Karpas-422 (cell line): ENCODE measurements at regions not wholly inside any gene's neighbourhood (a gene's known extent, or its start where the extent isn't known, plus 50 kb on each side); places are given as distances from the start of the nearest gene placed in this dataset.
"Not testable (repeated sequence)": the region's sequence is repeated elsewhere in the genome, so short reads cannot be mapped to it uniquely, and the experiment has no call there.

ENCODE experiments used
- DNase-seq: peaks from one replicate; pipeline ENCODE4 v3.0.0-alpha.2; 2015
- H2AFZ ChIP-seq: fragments of 200-600 bp; sonication (generic); 2 replicates; pipeline ENCODE4 v1.6.1; 2014; ENCODE audit warnings: antibody characterized with exemption, low read length, mixed read lengths
- H3K27ac ChIP-seq: fragments of 200-600 bp; sonication (generic); 2 replicates; pipeline ENCODE4 v1.5.1; 2014; ENCODE audit warnings: mild to moderate bottlenecking, low read length, moderate library complexity
- H3K27me3 ChIP-seq: fragments of 200-600 bp; sonication (generic); 2 replicates; pipeline ENCODE4 v1.6.1; 2014; ENCODE audit warnings: low read length, mixed read lengths
- H3K36me3 ChIP-seq: fragments of 200-600 bp; sonication (generic); 2 replicates; pipeline ENCODE4 v1.6.1; 2014; ENCODE audit warnings: low read length, mixed read lengths; ENCODE audit not compliant: insufficient read depth
- H3K4me1 ChIP-seq: fragments of 200-600 bp; sonication (generic); 2 replicates; pipeline ENCODE4 v1.6.1; 2014; ENCODE audit warnings: mild to moderate bottlenecking, low read length, mixed read lengths
- H3K4me2 ChIP-seq: fragments of 200-600 bp; sonication (generic); 2 replicates; pipeline ENCODE4 v1.6.1; 2014; ENCODE audit warnings: low read length, low read depth, mild to moderate bottlenecking; ENCODE audit not compliant: poor library complexity, severe bottlenecking
- H3K4me3 ChIP-seq: fragments of 200-600 bp; sonication (generic); 2 replicates; pipeline ENCODE4 v1.5.1; 2014; ENCODE audit warnings: mild to moderate bottlenecking, antibody characterized with exemption, low read length, mixed read lengths
- H3K79me2 ChIP-seq: fragments of 200-600 bp; sonication (generic); 2 replicates; pipeline ENCODE4 v1.6.1; 2014; ENCODE audit warnings: mild to moderate bottlenecking, low read length, mixed read lengths
- H3K9ac ChIP-seq: fragments of 200-600 bp; sonication (generic); 2 replicates; pipeline ENCODE4 v1.6.0; 2014; ENCODE audit warnings: low read length
- H3K9me2 ChIP-seq: fragments of 200-600 bp; sonication (generic), shearing (Covaris generic); replicated peaks from 2 replicates; pipeline ENCODE4 v1.6.0; 2014; ENCODE audit warnings: mild to moderate bottlenecking, low read length, moderate library complexity; ENCODE audit not compliant: insufficient read depth
- H3K9me3 ChIP-seq: fragments of 300-700, 200-600 bp; sonication (generic); 2 replicates; pipeline ENCODE4 v1.6.1; 2014; ENCODE audit warnings: low read length, mixed read lengths
- H4K20me1 ChIP-seq: fragments of 200-600 bp; sonication (generic); 2 replicates; pipeline ENCODE4 v1.6.1; 2014; ENCODE audit warnings: mild to moderate bottlenecking, antibody characterized with exemption, low read length, low read depth; ENCODE audit not compliant: insufficient read depth

- DNase-seq: no peak
- no peaks in the 10 kb centered on the region for H3K9me3 ChIP-seq
- no peak overlapping the region for H3K4me2 ChIP-seq
- no peaks in the 10 kb centered on the region for H3K27me3 ChIP-seq
- no peak overlapping the region for H3K9ac ChIP-seq
- H4K20me1 ChIP-seq: no peaks in the 10 kb centered on the region
- H3K4me3 ChIP-seq: no peak overlapping the region
- no peaks in the 10 kb centered on the region for H3K79me2 ChIP-seq
- no peak overlapping the region for H3K27ac ChIP-seq
- H3K4me1 ChIP-seq: no peaks in the 10 kb centered on the region
- no peak overlapping the region for H2AFZ ChIP-seq
- no peaks in the 10 kb centered on the region for H3K36me3 ChIP-seq
- no peaks in the 10 kb centered on the region for H3K9me2 ChIP-seq
These were observed 127.4 kb downstream of the PSAT1 start for GRCh38 chr9:78424299-78424698.

GRCh38 chr9:78428640-78429039 is 131.7 kb downstream of the PSAT1 start:
- H3K4me2 ChIP-seq: no peak overlapping the region
- no peak for DNase-seq
- no peaks in the 10 kb centered on the region for H3K9me2 ChIP-seq
- H4K20me1 ChIP-seq: no peaks in the 10 kb centered on the region
- no peaks in the 10 kb centered on the region for H3K27me3 ChIP-seq
- no peak overlapping the region for H3K27ac ChIP-seq
- no peaks in the 10 kb centered on the region for H3K36me3 ChIP-seq
- no peaks in the 10 kb centered on the region for H3K79me2 ChIP-seq
- no peaks in the 10 kb centered on the region for H3K9me3 ChIP-seq
- no peaks in the 10 kb centered on the region for H3K4me1 ChIP-seq
- H3K4me3 ChIP-seq: no peak overlapping the region
- H2AFZ ChIP-seq: no peak overlapping the region
- no peak overlapping the region for H3K9ac ChIP-seq

DNA sequence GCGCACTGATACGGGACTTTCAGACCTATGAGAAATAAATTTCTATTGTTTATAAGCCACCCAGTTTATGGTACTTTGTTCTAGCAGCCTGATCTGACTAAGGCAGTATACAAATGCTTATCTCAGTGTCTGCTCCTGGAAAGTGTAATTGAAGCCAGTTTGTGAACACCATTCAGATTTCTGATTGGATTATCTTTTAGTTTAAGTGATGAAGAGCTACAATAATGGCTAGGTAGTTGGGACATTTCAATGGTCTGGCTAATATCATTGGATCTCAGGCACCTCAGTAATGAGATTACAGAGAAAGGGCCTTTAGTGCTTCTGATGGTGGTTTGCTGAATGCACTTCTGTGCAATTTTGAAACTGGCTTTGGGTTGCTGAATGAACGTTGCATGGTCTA is 133.5 kb downstream of the PSAT1 start:
- Histone ChIP-seq H3K9me2 (no peaks in the 10 kb centered on the region), H4K20me1 (no peaks in the 10 kb centered on the region)

GRCh38 chr9:78431039-78431438 is 134.1 kb downstream of the PSAT1 start:
- not testable (repeated sequence) for H3K9me3 ChIP-seq, H3K9me2 ChIP-seq, H4K20me1 ChIP-seq, H3K4me3 ChIP-seq, DNase-seq, H3K4me1 ChIP-seq, H3K36me3 ChIP-seq, H3K79me2 ChIP-seq, H3K27ac ChIP-seq, H3K4me2 ChIP-seq, H2AFZ ChIP-seq, H3K9ac ChIP-seq, H3K27me3 ChIP-seq

More for the DNA sequence above, 133.5 kb downstream of the PSAT1 start:
- H3K27ac ChIP-seq: no peak overlapping the region
- DNase-seq: no peak
- H3K4me2 ChIP-seq: no peak overlapping the region
- H3K36me3 ChIP-seq: no peaks in the 10 kb centered on the region
- H2AFZ ChIP-seq: no peak overlapping the region
- H3K27me3 ChIP-seq: no peaks in the 10 kb centered on the region
- no peaks in the 10 kb centered on the region for H3K4me1 ChIP-seq
- no peak overlapping the region for H3K9ac ChIP-seq
- no peaks in the 10 kb centered on the region for H3K79me2 ChIP-seq
- no peak overlapping the region for H3K4me3 ChIP-seq
- H3K9me3 ChIP-seq: no peaks in the 10 kb centered on the region

- H3K4me1 ChIP-seq: no peaks in the 10 kb centered on the region
- H3K4me2 ChIP-seq: no peak overlapping the region
- H2AFZ ChIP-seq: no peak overlapping the region
- no peak overlapping the region for H3K4me3 ChIP-seq
- H3K36me3 ChIP-seq: no peaks in the 10 kb centered on the region
- H3K27me3 ChIP-seq: no peaks in the 10 kb centered on the region
- no peaks in the 10 kb centered on the region for H3K9me2 ChIP-seq
- DNase-seq: no peak
- H3K9ac ChIP-seq: no peak overlapping the region
- H3K9me3 ChIP-seq: no peaks in the 10 kb centered on the region
- no peaks in the 10 kb centered on the region for H4K20me1 ChIP-seq
- no peak overlapping the region for H3K27ac ChIP-seq
- no peaks in the 10 kb centered on the region for H3K79me2 ChIP-seq
These were observed 139.9 kb downstream of the PSAT1 start for GRCh38 chr9:78436873-78437272.

GRCh38 chr9:78437296-78437695 is 140.4 kb downstream of the PSAT1 start:
- H3K4me1 ChIP-seq: no peaks in the 10 kb centered on the region
- no peaks in the 10 kb centered on the region for H3K36me3 ChIP-seq
- no peaks in the 10 kb centered on the region for H3K9me3 ChIP-seq
- no peak overlapping the region for H3K27ac ChIP-seq
- no peak for DNase-seq
- no peak overlapping the region for H3K4me2 ChIP-seq
- no peak overlapping the region for H3K4me3 ChIP-seq
- H3K9ac ChIP-seq: no peak overlapping the region
- H3K79me2 ChIP-seq: no peaks in the 10 kb centered on the region
- no peak overlapping the region for H2AFZ ChIP-seq
- H4K20me1 ChIP-seq: no peaks in the 10 kb centered on the region
- no peaks in the 10 kb centered on the region for H3K27me3 ChIP-seq
- H3K9me2 ChIP-seq: no peaks in the 10 kb centered on the region

- Histone ChIP-seq H3K9me2 (no peaks in the 10 kb centered on the region), H3K4me1 (no peaks in the 10 kb centered on the region), H2AFZ (no peak overlapping the region), H3K36me3 (no peaks in the 10 kb centered on the region), H3K79me2 (no peaks in the 10 kb centered on the region), H3K27me3 (no peaks in the 10 kb centered on the region), H3K4me2 (no peak overlapping the region), H3K4me3 (no peak overlapping the region), H3K9me3 (no peaks in the 10 kb centered on the region), H4K20me1 (no peaks in the 10 kb centered on the region), H3K27ac (no peak overlapping the region), H3K9ac (no peak overlapping the region)
- DNase-seq: no peak
These were observed 140.9 kb downstream of the PSAT1 start for GRCh38 chr9:78437806-78438205.

GRCh38 chr9:78438211-78438610 is 141.3 kb downstream of the PSAT1 start:
- Histone ChIP-seq H3K9me2 (no peaks in the 10 kb centered on the region), H3K27ac (no peak overlapping the region), H4K20me1 (no peaks in the 10 kb centered on the region), H3K79me2 (no peaks in the 10 kb centered on the region), H2AFZ (no peak overlapping the region), H3K4me1 (no peaks in the 10 kb centered on the region), H3K36me3 (no peaks in the 10 kb centered on the region), H3K4me3 (no peak overlapping the region), H3K9me3 (no peaks in the 10 kb centered on the region), H3K27me3 (no peaks in the 10 kb centered on the region), H3K9ac (no peak overlapping the region), H3K4me2 (no peak overlapping the region)
- DNase-seq: no peak

DNA sequence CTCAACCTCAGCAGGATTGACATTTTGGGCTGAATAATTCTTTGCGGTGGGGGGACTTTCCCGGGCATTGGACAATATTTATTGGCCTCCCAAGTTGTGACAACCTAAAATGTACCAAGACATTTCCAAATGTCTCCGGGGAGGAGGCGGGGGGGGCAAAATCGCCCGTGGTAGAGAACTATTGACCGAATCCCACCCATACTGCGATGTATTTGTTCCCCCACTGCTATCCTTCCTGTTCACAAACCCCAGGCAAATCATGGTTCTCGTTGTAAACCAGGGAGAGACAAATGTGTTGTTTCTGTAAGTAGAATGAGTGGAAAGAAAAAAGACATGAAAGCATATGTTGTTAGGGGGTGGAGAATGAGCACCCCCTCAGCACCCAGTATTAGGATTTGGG is 141.9 kb downstream of the PSAT1 start:
- Histone ChIP-seq H3K4me3 (no peak overlapping the region), H3K9ac (no peak overlapping the region), H3K4me2 (no peak overlapping the region), H3K9me2 (no peaks in the 10 kb centered on the region), H3K9me3 (no peaks in the 10 kb centered on the region), H3K27me3 (no peaks in the 10 kb centered on the region), H4K20me1 (no peaks in the 10 kb centered on the region), H3K4me1 (no peaks in the 10 kb centered on the region), H2AFZ (no peak overlapping the region), H3K36me3 (no peaks in the 10 kb centered on the region), H3K27ac (no peak overlapping the region), H3K79me2 (no peaks in the 10 kb centered on the region)
- no peak for DNase-seq
